Activated T-cell treated with anti-CD3 and anti-CD28 coated beads, Interleukin-2, amount 50 U/mL, for 48 hours (primary cell): ENCODE measurements at regions not wholly inside any gene's neighbourhood (a gene's known extent, or its start where the extent isn't known, plus 50 kb on each side); places are given as distances from the start of the nearest gene placed in this dataset.

ENCODE experiments used
- DNase-seq, 2 experiments: peaks; one replicate each; pipeline ENCODE4 v3.0.0-alpha.2; 2020

DNA sequence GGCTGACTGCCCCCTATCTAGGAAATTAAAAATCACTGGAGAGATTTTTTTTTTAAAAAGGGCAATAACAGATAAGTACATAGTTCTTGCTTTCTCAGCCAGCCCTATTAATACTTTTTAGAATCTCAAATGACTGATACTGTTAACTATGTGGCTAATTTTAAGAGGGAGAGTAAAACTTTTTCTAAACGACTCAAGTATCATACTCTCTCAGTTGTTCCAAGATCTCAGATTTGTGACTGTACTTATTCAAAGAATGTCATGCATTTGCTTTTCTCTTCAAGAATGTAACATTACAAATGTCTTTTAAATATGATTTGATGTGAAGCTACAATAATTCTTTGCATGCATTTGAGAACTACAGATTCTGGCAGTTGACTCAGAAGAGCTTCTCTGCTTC, 55.4 kb upstream of the RAB11FIP2 start:
- DNase-seq = no peak

- DNase-seq = no peak
These were observed 54.8 kb upstream of the RAB11FIP2 start for GRCh38 chr10:118101501-118101900.
